Natural killer cell (primary cell): ENCODE measurements at regions not wholly inside any gene's neighbourhood (a gene's known extent, or its start where the extent isn't known, plus 50 kb on each side); places are given as distances from the start of the nearest gene placed in this dataset.

Source experiments
- ATAC-seq, 3 donors: fragments of 150-1000 bp in 2 of 3; fragments of 200-7000 bp in 1 of 3; cut with Tn5 transposase; 1 replicate in 1 of 3; 2 replicates in 2 of 3; pipeline ENCODE4 v1.10.0; 2021; ENCODE audit warnings: mild to moderate bottlenecking in 2 of 3, moderate library complexity in 2 of 3
- DNase-seq, 2 donors: peaks; one replicate each; pipeline versions ENCODE4 v3.0.0 to v3.0.0-alpha.2; 2013 to 2021; ENCODE audit warnings: mixed read lengths in 1 of 2
- H3K27ac ChIP-seq: one replicate; pipeline ENCODE4 v1.5.1; 2013; ENCODE audit warnings: mild to moderate bottlenecking, low read length
- H3K27me3 ChIP-seq: one replicate; pipeline ENCODE4 v1.6.1; 2013; ENCODE audit warnings: low read length; ENCODE audit not compliant: control insufficient read depth, insufficient read depth
- H3K36me3 ChIP-seq: one replicate; pipeline ENCODE4 v1.6.1; 2013; ENCODE audit warnings: low read length; ENCODE audit not compliant: control insufficient read depth, insufficient read depth
- H3K4me1 ChIP-seq: one replicate; pipeline ENCODE4 v1.6.1; 2013; ENCODE audit warnings: low read length; ENCODE audit not compliant: control insufficient read depth, insufficient read depth
- H3K4me3 ChIP-seq: one replicate; pipeline ENCODE4 v1.5.1; 2013; ENCODE audit warnings: low read length
- H3K9me3 ChIP-seq: one replicate; pipeline ENCODE4 v1.6.1; 2013; ENCODE audit warnings: low read length; ENCODE audit not compliant: control insufficient read depth, insufficient read depth
- H3K27ac Mint-ChIP-seq, 2 donors: one replicate each; pipeline ENCODE4 v1.8.0; 2022; ENCODE audit warnings: mild to moderate bottlenecking in 2 of 2, mixed read lengths in 2 of 2, moderate library complexity in 1 of 2
- H3K27me3 Mint-ChIP-seq, 2 donors: one replicate each; pipeline ENCODE4 v1.8.0; 2022; ENCODE audit warnings: low read depth in 2 of 2, mixed read lengths in 2 of 2
- H3K36me3 Mint-ChIP-seq: one replicate; pipeline ENCODE4 v1.8.0; 2022; ENCODE audit warnings: mixed read lengths
- H3K4me1 Mint-ChIP-seq, 2 donors: one replicate each; pipeline ENCODE4 v1.8.0; 2022; ENCODE audit warnings: mixed read lengths in 2 of 2
- H3K4me3 Mint-ChIP-seq: one replicate; pipeline ENCODE4 v1.8.0; 2022; ENCODE audit warnings: mild to moderate bottlenecking, moderate library complexity, mixed read lengths
- H3K9me3 Mint-ChIP-seq, 2 donors: one replicate each; pipeline ENCODE4 v1.8.0; 2022; ENCODE audit warnings: mixed read lengths in 2 of 2
- WGBS: methylation state at CpG from one replicate; pipeline ENCODE4 v1.1.7; 2013; ENCODE audit warnings: missing lambda C conversion rate; ENCODE audit not compliant: insufficient coverage; 5-methylcytosine and 5-hydroxymethylcytosine counted together
- intact Hi-C: fragments of 100-400 bp; cut with micrococcal nuclease; formaldehyde crosslinking; loops from one replicate; pipeline ENCODE4 v1.14.2; 2022
- TF ChIP-seq, protein P1 (sequence below): fragments of 200-600 bp; IDR thresholded peaks from one replicate; pipeline ENCODE4 v1.8.0; 2022; ENCODE audit warnings: antibody characterized with exemption

DNA sequence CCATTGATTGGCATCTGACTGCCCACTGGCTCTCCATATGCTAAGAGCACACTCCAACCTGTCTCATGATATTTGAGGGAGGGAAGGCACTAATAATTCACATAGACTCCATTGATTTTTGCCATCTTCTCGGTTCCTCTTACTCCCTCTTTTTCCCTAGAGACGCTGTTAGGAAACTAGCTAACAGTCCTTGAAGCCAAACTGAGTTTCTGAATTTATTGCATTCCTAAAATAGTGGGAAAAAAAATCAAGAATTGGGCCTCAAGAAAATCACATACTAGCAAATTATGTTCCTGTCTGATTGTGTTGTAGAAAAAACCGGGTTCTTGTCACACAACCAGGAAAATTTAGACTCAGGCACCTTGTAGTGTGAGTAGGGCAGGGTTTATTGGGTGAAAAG, 86.4 kb upstream of the SLC7A1 start:
- Histone ChIP-seq H3K36me3 (no peaks in the 10 kb centered on the region), H3K4me1 (no peaks in the 10 kb centered on the region), H3K27me3 (no peaks in the 10 kb centered on the region), H3K4me3 (no peak overlapping the region), H3K9me3 (no peaks in the 10 kb centered on the region), H3K27ac (no peak overlapping the region)
- Mint-ChIP-seq H3K27ac (no peak overlapping the region), H3K4me3 (no peak overlapping the region), H3K9me3 (no peaks in the 10 kb centered on the region), H3K4me1 (no peaks in the 10 kb centered on the region), H3K36me3 (no peaks in the 10 kb centered on the region), H3K27me3 (peaks cover 7 to 25% of the 10 kb centered on the region in 2 donors)
- intact Hi-C loops, result no loop called here
- DNase-seq (no peak), ATAC-seq (no peak)
- TF ChIP-seq, protein P1, sequence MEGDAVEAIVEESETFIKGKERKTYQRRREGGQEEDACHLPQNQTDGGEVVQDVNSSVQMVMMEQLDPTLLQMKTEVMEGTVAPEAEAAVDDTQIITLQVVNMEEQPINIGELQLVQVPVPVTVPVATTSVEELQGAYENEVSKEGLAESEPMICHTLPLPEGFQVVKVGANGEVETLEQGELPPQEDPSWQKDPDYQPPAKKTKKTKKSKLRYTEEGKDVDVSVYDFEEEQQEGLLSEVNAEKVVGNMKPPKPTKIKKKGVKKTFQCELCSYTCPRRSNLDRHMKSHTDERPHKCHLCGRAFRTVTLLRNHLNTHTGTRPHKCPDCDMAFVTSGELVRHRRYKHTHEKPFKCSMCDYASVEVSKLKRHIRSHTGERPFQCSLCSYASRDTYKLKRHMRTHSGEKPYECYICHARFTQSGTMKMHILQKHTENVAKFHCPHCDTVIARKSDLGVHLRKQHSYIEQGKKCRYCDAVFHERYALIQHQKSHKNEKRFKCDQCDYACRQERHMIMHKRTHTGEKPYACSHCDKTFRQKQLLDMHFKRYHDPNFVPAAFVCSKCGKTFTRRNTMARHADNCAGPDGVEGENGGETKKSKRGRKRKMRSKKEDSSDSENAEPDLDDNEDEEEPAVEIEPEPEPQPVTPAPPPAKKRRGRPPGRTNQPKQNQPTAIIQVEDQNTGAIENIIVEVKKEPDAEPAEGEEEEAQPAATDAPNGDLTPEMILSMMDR, result no peak
- WGBS, result 75% methylated on average over 1 of the region's 3 CpGs

DNA sequence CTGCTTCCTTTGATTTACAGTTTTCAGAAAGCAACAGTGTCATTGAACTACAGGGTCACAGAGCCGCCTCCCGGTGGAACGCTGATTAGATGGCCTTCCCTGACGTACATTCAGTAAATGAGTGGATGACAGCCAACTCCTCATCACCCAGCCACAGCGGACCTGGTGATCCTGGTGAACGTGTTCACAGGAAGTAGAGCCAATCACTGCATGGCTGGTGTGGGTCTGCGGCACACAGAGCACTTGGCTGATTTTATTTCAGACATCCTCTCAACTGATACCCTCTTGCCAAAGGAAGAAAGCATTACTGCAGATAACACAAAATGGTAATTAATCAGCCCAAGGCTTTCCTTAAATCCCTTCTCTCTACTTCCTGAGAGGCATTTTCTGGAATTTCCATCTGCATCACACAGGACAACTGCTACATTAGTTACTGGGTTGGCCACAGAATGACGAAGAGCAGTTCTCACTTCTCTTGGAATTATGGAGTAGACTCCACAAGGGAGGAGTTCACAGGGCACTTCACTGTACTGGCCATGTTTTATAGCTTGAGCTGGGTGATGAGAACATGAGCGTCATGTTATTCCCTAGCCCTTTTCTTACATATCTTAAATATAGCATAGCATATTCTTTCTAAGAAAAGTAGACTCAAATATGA, 84.0 kb upstream of the SLC7A1 start:
- no peak overlapping the region for H3K4me3 Mint-ChIP-seq
- WGBS, result 73% methylated on average over 8 of the region's 9 CpGs
- no peak overlapping the region for H3K27ac Mint-ChIP-seq
- no peaks in the 10 kb centered on the region for H3K4me1 Mint-ChIP-seq
- no peaks in the 10 kb centered on the region for H3K36me3 Mint-ChIP-seq
- no peaks in the 10 kb centered on the region for H3K36me3 ChIP-seq
- no peaks in the 10 kb centered on the region for H3K9me3 Mint-ChIP-seq
- ATAC-seq (no peak), DNase-seq (no peak)
- peaks cover 10 to 13% of the 10 kb centered on the region in 2 donors for H3K27me3 Mint-ChIP-seq
- H3K27ac ChIP-seq, result no peak overlapping the region
- no peaks in the 10 kb centered on the region for H3K4me1 ChIP-seq
- H3K4me3 ChIP-seq, result no peak overlapping the region
- TF ChIP-seq, protein P1, result no peak
- intact Hi-C loops, result no loop called here
- no peaks in the 10 kb centered on the region for H3K27me3 ChIP-seq
- no peaks in the 10 kb centered on the region for H3K9me3 ChIP-seq

DNA sequence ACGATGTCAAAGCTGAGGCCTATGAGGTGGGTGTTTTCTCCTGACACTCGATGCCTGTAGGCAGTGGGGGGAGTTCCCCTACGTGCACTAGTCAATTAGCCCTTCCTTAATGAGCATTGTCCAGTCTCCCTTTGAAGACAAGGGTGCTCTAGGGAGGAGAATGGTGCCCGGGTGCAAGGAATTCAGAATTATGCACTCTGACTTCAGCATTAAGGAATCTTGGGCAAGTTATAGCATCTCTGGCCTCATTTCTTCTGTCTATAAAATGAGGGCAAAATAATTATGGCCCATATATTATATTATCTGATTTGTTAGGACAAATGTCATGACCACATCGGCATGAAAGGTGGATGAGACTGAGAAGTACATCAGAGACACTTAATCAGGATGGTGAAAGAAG, 82.1 kb upstream of the SLC7A1 start:
- intact Hi-C loops, result no loop called here
- H3K36me3 Mint-ChIP-seq, result no peaks in the 10 kb centered on the region
- no peak for ATAC-seq

More for the DNA sequence above, 82.1 kb upstream of the SLC7A1 start:
- H3K4me3 ChIP-seq, result no peak overlapping the region
- H3K4me1 ChIP-seq, result no peaks in the 10 kb centered on the region
- no peak overlapping the region for H3K4me3 Mint-ChIP-seq
- no peaks in the 10 kb centered on the region for H3K36me3 ChIP-seq
- no peaks in the 10 kb centered on the region for H3K9me3 ChIP-seq
- H3K27me3 Mint-ChIP-seq, result peaks cover 10 to 13% of the 10 kb centered on the region in 2 donors
- WGBS, result 79% methylated on average over 5 of the region's 5 CpGs
- H3K9me3 Mint-ChIP-seq, result no peaks in the 10 kb centered on the region
- no peaks in the 10 kb centered on the region for H3K4me1 Mint-ChIP-seq
- TF ChIP-seq, protein P1, result no peak
- no peak for DNase-seq
- no peak overlapping the region for H3K27ac Mint-ChIP-seq
- H3K27ac ChIP-seq, result no peak overlapping the region
- no peaks in the 10 kb centered on the region for H3K27me3 ChIP-seq
